Fibroblast of pulmonary artery (primary cell): ENCODE measurements at regions not wholly inside any gene's neighbourhood (a gene's known extent, or its start where the extent isn't known, plus 50 kb on each side); places are given as distances from the start of the nearest gene placed in this dataset.

ENCODE experiments used
- DNase-seq: peaks from one replicate; pipeline ENCODE4 v3.0.0-alpha.2; 2010; ENCODE audit warnings: low read depth
- H3K4me3 ChIP-seq: replicated peaks from 2 replicates; pipeline ENCODE4 v1.5.1; 2011; ENCODE audit warnings: low read depth, mild to moderate bottlenecking, control low read depth, low read length, moderate library complexity
- CTCF ChIP-seq: IDR thresholded peaks from 2 replicates; pipeline ENCODE4 v1.5.1; 2011; ENCODE audit warnings: mild to moderate bottlenecking, control low read depth, low read length, inconsistent platforms; ENCODE audit errors: missing control alignments

- no peak for TF ChIP-seq CTCF
- DNase-seq = no peak
Observed at GRCh38 chr4:153074936-153075630, 129.2 kb upstream of the TRIM2 start.

GRCh38 chr4:153075836-153076518 is 128.3 kb upstream of the TRIM2 start:
- DNase-seq = no peak
- no peak overlapping the region for H3K4me3 ChIP-seq
- TF ChIP-seq CTCF = no peak

More at GRCh38 chr4:153074936-153075630, 129.2 kb upstream of the TRIM2 start:
- H3K4me3 ChIP-seq = no peak overlapping the region

GRCh38 chr4:153076861-153077260 is 127.4 kb upstream of the TRIM2 start:
- no peak overlapping the region for H3K4me3 ChIP-seq
- DNase-seq = no peak
- no peak for TF ChIP-seq CTCF

GRCh38 chr4:153079857-153080391 is 124.3 kb upstream of the TRIM2 start:
- TF ChIP-seq CTCF = no peak
- no peak for DNase-seq
- no peak overlapping the region for H3K4me3 ChIP-seq

GRCh38 chr4:153081006-153081580 is 123.2 kb upstream of the TRIM2 start:
- TF ChIP-seq CTCF = no peak
- H3K4me3 ChIP-seq = no peak overlapping the region
- DNase-seq = no peak

GRCh38 chr4:153081693-153082092 is 122.5 kb upstream of the TRIM2 start:
- no peak overlapping the region for H3K4me3 ChIP-seq
- TF ChIP-seq CTCF = no peak
- DNase-seq = no peak
